ENCODE measurements at regions not wholly inside any gene's neighbourhood (a gene's known extent, or its start where the extent isn't known, plus 50 kb on each side); places are given as distances from the start of the nearest gene placed in this dataset.

DNA sequence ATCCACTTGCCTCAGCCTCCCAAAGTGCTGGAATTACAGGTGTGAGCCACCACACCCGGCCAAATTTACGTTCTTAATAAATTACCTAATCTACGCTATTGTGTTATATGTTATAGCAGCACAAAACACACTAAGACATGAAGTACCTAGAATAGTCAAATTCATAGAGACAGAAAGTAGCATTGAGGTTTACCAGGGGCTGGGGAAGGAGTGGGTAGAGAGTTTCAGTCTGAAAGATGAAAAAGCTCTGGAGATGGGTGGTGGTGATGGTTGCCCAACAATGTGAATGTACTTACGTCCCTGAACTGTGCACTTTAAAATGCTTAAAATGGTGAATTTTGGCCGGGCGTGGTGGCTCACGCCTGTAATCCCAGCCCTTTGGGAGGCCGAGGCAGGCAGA lies 65.7 kb upstream of the NUP50 start:
- Histone ChIP-seq H3K4me1 (ENCODE audit: control insufficient read depth, extremely low read depth, insufficient read depth, low read length) (no peaks in the 10 kb centered on the region), H2AFZ (ENCODE audit: low read depth, low read length) (no peak overlapping the region), H3K9me3 (replicated peaks; ENCODE audit: control insufficient read depth, insufficient read depth, low read length) (no peaks in the 10 kb centered on the region), H3K4me2 (ENCODE audit: insufficient read depth, low read length) (no peak overlapping the region), H3K27me3 (ENCODE audit: control insufficient read depth in 2 of 2, insufficient read depth in 2 of 2, low read length in 2 of 2) (no peaks in the 10 kb centered on the region), H3K79me2 (ENCODE audit: control insufficient read depth, insufficient read depth, low read length) (no peaks in the 10 kb centered on the region), H3K9me1 (replicated peaks; ENCODE audit: control insufficient read depth, extremely low read depth, insufficient read depth, low read length) (no peaks in the 10 kb centered on the region), H4K20me1 (replicated peaks; ENCODE audit: control insufficient read depth, extremely low read depth, insufficient read depth, low read length) (no peaks in the 10 kb centered on the region), H3K27ac (ENCODE audit: insufficient read depth, low read depth, low read length) (no peak overlapping the region), H3K4me3 (replicated peaks in 1 of 3; ENCODE audit: insufficient read depth in 1 of 3, low read depth in 1 of 3, low read length in 3 of 3) (no peak overlapping the region), H3K36me3 (ENCODE audit: control insufficient read depth in 2 of 2, extremely low read depth in 1 of 2, insufficient read depth in 2 of 2, low read length in 2 of 2) (no peaks in the 10 kb centered on the region), H3K9ac (replicated peaks; ENCODE audit: extremely low read depth, insufficient read depth, low read length) (no peak overlapping the region)
- CTCF ChIA-PET = no interaction called here
- BruUV-seq (replicated peaks) = no TSS peak
- TF ChIP-seq MYC (IDR thresholded peaks at IDR 0.05; ENCODE audit: low read depth, low read length) (no peak), JUN (IDR thresholded peaks at IDR 0.05; ENCODE audit: borderline replicate concordance, insufficient read depth, insufficient read length, low read depth) (no peak), GATA2 (IDR thresholded peaks at IDR 0.05; ENCODE audit: insufficient read depth, insufficient read length, low read depth, low read length) (no peak)
- no peak for FAIRE-seq
- intact Hi-C loops (cut with micrococcal nuclease) (no loop called here), dilution Hi-C loops (cut with MboI; ENCODE audit: extremely low pct_ligation_motif_present, low sequenced_read_pairs) (no loop called here)
- DNase-seq (ENCODE audit: low read depth, low spot score) = no peak
- POLR2A ChIA-PET = no interaction called here

DNA sequence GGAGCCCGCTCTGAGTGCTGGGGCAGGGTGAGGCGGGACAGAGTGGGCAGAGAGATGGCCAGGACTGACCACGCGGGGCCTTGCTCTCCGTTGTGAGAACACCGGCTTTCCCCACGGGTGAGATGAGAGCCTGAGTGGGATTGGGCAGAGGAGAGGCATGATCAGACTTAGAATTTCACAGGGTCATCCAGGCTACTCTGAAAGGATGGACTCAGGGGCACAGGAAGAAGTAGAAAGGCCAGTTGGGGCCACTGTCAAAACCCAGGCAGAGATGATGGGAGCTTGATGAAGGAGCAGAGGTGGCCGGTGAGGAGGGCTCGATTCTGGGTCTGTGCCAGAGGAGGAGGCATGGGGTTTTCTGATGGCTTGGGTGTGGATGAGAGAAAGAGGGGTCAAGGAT lies 63.8 kb upstream of the NUP50 start:
- H3K27me3 ChIP-seq (ENCODE audit: control insufficient read depth in 2 of 2, insufficient read depth in 2 of 2, low read length in 2 of 2) = no peaks in the 10 kb centered on the region
- no peak overlapping the region for H3K9ac ChIP-seq (replicated peaks; ENCODE audit: extremely low read depth, insufficient read depth, low read length)
- H3K4me2 ChIP-seq (ENCODE audit: insufficient read depth, low read length) = no peak overlapping the region
- no peaks in the 10 kb centered on the region for H3K79me2 ChIP-seq (ENCODE audit: control insufficient read depth, insufficient read depth, low read length)
- no peak overlapping the region for H2AFZ ChIP-seq (ENCODE audit: low read depth, low read length)
- POLR2A ChIA-PET = no interaction called here
- H3K4me3 ChIP-seq (replicated peaks in 1 of 3; ENCODE audit: insufficient read depth in 1 of 3, low read depth in 1 of 3, low read length in 3 of 3) = no peak overlapping the region
- dilution Hi-C loops (cut with MboI; ENCODE audit: extremely low pct_ligation_motif_present, low sequenced_read_pairs) (no loop called here), intact Hi-C loops (cut with micrococcal nuclease) (no loop called here)
- TF ChIP-seq, protein P1, sequence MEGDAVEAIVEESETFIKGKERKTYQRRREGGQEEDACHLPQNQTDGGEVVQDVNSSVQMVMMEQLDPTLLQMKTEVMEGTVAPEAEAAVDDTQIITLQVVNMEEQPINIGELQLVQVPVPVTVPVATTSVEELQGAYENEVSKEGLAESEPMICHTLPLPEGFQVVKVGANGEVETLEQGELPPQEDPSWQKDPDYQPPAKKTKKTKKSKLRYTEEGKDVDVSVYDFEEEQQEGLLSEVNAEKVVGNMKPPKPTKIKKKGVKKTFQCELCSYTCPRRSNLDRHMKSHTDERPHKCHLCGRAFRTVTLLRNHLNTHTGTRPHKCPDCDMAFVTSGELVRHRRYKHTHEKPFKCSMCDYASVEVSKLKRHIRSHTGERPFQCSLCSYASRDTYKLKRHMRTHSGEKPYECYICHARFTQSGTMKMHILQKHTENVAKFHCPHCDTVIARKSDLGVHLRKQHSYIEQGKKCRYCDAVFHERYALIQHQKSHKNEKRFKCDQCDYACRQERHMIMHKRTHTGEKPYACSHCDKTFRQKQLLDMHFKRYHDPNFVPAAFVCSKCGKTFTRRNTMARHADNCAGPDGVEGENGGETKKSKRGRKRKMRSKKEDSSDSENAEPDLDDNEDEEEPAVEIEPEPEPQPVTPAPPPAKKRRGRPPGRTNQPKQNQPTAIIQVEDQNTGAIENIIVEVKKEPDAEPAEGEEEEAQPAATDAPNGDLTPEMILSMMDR (IDR thresholded peaks at IDR 0.05; ENCODE audit: extremely low read depth in 1 of 2, insufficient read depth in 1 of 2, low read depth in 1 of 2, low read length in 2 of 2) = no peak
- TF ChIP-seq FOS (IDR thresholded peaks at IDR 0.05; ENCODE audit: borderline replicate concordance, insufficient read depth, low read length) (no peak), POLR2A (IDR thresholded peaks at IDR 0.05; ENCODE audit: low read depth, low read length) (no peak), JUN (IDR thresholded peaks at IDR 0.05; ENCODE audit: borderline replicate concordance, insufficient read depth, insufficient read length, low read depth) (no peak), EZH2 (IDR thresholded peaks at IDR 0.05; ENCODE audit: borderline replicate concordance, low read depth, low read length, severe bottlenecking) (no peak), POLR2AphosphoS5 (IDR thresholded peaks at IDR 0.05; ENCODE audit: insufficient read depth, low read depth, low read length) (no peak), GATA2 (IDR thresholded peaks at IDR 0.05; ENCODE audit: insufficient read depth, insufficient read length, low read depth, low read length) (no peak), MYC (IDR thresholded peaks at IDR 0.05; ENCODE audit: low read depth, low read length) (no peak), MAX (IDR thresholded peaks at IDR 0.05; ENCODE audit: insufficient read depth, insufficient read length) (no peak)
- no TSS peak for BruUV-seq (replicated peaks)
- no peaks in the 10 kb centered on the region for H3K9me1 ChIP-seq (replicated peaks; ENCODE audit: control insufficient read depth, extremely low read depth, insufficient read depth, low read length)
- no peaks in the 10 kb centered on the region for H3K9me3 ChIP-seq (replicated peaks; ENCODE audit: control insufficient read depth, insufficient read depth, low read length)
- no peak overlapping the region for H3K27ac ChIP-seq (ENCODE audit: insufficient read depth, low read depth, low read length)
- no peaks in the 10 kb centered on the region for H3K4me1 ChIP-seq (ENCODE audit: control insufficient read depth, extremely low read depth, insufficient read depth, low read length)
- no peak for DNase-seq (ENCODE audit: low read depth, low spot score)
- no peak for FAIRE-seq
- CTCF ChIA-PET = interaction anchor here (0.9 kb wide), 1 partner anchor 69 kb away, joined by 3 read pairs; no protein-coding TSS in a partner anchor
- H4K20me1 ChIP-seq (replicated peaks; ENCODE audit: control insufficient read depth, extremely low read depth, insufficient read depth, low read length) = no peaks in the 10 kb centered on the region
- H3K36me3 ChIP-seq (ENCODE audit: control insufficient read depth in 2 of 2, extremely low read depth in 1 of 2, insufficient read depth in 2 of 2, low read length in 2 of 2) = no peaks in the 10 kb centered on the region
